NB4 (cell line): ENCODE measurements at regions not wholly inside any gene's neighbourhood (a gene's known extent, or its start where the extent isn't known, plus 50 kb on each side); places are given as distances from the start of the nearest gene placed in this dataset.

ENCODE experiments used
- CTCF ChIP-seq: IDR thresholded peaks from one replicate; pipeline ENCODE4 v1.5.1; 2012; ENCODE audit warnings: low read depth, low read length
- POLR2A ChIP-seq: IDR thresholded peaks from 2 replicates; pipeline ENCODE4 v1.6.1; 2011; ENCODE audit warnings: mild to moderate bottlenecking; ENCODE audit not compliant: insufficient read length; ENCODE audit errors: extremely low read depth

GRCh38 chr18:53702480-53702879 is 522.0 kb downstream of the MBD2 start:
- TF ChIP-seq CTCF: no peak
- no peak for TF ChIP-seq POLR2A
